ENCODE measurements at regions not wholly inside any gene's neighbourhood (a gene's known extent, or its start where the extent isn't known, plus 50 kb on each side); places are given as distances from the start of the nearest gene placed in this dataset.
A peak's percentile ranks its signal among the peaks of the same experiment; 100 is the strongest.

DNA sequence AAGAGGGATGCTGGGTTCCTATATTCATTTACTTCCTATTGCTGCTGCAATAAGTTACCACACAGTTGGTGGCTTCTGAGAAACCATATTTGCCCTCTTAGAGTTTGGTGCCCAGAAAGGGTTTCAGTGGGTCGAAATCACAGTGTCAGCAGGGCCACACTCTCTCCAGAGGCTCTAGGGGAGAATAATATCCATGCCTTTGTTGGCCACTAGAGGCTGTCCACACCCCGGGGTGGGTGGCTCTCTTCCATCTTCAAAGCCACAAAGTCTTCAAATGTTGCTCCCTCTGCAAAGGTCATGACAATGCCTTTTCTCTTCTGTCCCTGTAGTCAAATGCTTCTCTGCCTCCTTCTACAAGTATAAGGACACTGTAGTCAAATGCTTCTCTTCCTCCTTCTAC lies 989.4 kb downstream of the CCSER2 start:
- peak; percentile 16 for DNase-seq (ENCODE audit: low read depth)
- no peak overlapping the region for H3K4me3 ChIP-seq (ENCODE audit: low read depth, low read length)
- TF ChIP-seq, protein P1, sequence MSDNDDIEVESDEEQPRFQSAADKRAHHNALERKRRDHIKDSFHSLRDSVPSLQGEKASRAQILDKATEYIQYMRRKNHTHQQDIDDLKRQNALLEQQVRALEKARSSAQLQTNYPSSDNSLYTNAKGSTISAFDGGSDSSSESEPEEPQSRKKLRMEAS (IDR thresholded peaks at IDR 0.05; ENCODE audit: low read depth, low read length), result no peak
- TF ChIP-seq MYC (IDR thresholded peaks at IDR 0.05; ENCODE audit: low read depth, low read length) (no peak), POLR2A (IDR thresholded peaks at IDR 0.05; ENCODE audit: extremely low read depth, insufficient read length) (no peak)
- TF ChIP-seq, protein P2, sequence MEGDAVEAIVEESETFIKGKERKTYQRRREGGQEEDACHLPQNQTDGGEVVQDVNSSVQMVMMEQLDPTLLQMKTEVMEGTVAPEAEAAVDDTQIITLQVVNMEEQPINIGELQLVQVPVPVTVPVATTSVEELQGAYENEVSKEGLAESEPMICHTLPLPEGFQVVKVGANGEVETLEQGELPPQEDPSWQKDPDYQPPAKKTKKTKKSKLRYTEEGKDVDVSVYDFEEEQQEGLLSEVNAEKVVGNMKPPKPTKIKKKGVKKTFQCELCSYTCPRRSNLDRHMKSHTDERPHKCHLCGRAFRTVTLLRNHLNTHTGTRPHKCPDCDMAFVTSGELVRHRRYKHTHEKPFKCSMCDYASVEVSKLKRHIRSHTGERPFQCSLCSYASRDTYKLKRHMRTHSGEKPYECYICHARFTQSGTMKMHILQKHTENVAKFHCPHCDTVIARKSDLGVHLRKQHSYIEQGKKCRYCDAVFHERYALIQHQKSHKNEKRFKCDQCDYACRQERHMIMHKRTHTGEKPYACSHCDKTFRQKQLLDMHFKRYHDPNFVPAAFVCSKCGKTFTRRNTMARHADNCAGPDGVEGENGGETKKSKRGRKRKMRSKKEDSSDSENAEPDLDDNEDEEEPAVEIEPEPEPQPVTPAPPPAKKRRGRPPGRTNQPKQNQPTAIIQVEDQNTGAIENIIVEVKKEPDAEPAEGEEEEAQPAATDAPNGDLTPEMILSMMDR (IDR thresholded peaks at IDR 0.05; ENCODE audit: low read depth, low read length), result peak; percentile 48

DNA sequence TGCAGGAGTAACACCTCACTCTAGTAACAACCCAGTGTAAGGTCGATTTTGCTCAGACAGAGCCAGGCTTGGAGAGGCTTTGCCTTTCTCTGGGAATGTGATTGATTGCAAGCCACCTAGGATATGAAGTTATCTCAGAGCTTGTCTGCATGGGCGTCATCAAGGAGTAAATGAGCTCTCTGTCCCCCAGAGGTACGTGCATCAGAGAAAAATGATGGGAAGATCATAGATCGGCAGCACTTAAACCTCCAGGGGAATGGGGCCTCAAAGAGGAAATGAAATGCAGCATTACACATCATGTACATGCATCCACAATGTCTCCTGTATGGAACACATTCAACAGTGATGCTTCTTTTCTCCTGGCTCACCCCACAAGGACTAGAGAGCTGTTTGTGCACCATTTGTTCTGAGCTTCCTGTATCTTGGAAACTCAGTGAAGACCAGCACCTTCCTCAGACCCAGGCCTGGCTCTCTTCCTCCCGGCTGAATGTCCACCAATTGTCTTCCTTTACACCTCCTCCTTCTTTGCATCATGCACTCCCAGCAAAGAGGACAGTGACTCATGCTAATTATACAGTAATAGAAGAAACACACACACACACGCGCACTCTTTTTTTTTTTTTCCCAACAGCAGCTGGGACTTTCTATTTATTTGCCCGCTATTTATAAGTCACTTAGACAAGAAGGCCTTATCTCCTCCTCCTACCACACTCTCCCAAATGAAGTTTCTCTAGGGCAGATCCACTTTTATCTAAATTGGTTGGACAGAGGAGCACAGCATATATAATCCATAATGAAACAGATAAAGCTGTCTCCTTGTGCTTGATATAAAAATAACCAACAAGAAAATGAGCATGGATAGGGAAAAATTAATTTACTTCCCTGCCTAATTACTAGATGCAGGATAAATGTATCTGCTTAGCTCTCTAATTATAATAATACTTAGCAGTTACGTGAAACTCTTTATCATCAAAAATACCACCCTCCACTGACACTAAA lies 990.7 kb downstream of the CCSER2 start:
- DNase-seq (ENCODE audit: low read depth), result no peak
- no peak overlapping the region for H3K4me3 ChIP-seq (ENCODE audit: low read depth, low read length)
- TF ChIP-seq MYC (IDR thresholded peaks at IDR 0.05; ENCODE audit: low read depth, low read length), result no peak
- no peak for TF ChIP-seq POLR2A (IDR thresholded peaks at IDR 0.05; ENCODE audit: extremely low read depth, insufficient read length)
- TF ChIP-seq, protein P2 (IDR thresholded peaks at IDR 0.05; ENCODE audit: low read depth, low read length), result no peak
- TF ChIP-seq, protein P1 (IDR thresholded peaks at IDR 0.05; ENCODE audit: low read depth, low read length), result no peak

DNA sequence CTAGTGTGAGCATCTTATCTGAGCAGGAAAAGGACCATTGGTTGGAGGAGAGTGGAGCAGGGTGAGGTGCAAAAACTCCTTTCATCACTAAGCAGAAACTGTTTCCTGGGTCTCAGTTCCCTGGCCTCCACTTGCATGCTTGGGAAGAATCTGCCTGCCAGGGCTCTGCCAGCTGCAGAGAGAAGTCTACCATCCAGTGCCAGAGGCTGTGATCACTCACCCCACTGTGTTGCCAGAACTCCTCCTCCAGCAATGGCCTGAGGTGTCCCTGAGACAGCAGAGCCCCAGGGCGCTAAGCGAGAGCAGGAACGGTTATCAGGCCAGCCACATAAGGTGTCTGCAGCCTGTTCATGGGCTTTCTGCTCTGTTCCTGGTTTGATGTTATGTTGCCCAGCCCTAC lies 991.4 kb downstream of the CCSER2 start:
- no peak overlapping the region for H3K4me3 ChIP-seq (ENCODE audit: low read depth, low read length)
- TF ChIP-seq POLR2A (IDR thresholded peaks at IDR 0.05; ENCODE audit: extremely low read depth, insufficient read length), result no peak
- TF ChIP-seq, protein P2 (IDR thresholded peaks at IDR 0.05; ENCODE audit: low read depth, low read length), result no peak
- TF ChIP-seq, protein P1 (IDR thresholded peaks at IDR 0.05; ENCODE audit: low read depth, low read length), result no peak
- TF ChIP-seq MYC (IDR thresholded peaks at IDR 0.05; ENCODE audit: low read depth, low read length), result no peak
- DNase-seq (ENCODE audit: low read depth), result no peak

DNA sequence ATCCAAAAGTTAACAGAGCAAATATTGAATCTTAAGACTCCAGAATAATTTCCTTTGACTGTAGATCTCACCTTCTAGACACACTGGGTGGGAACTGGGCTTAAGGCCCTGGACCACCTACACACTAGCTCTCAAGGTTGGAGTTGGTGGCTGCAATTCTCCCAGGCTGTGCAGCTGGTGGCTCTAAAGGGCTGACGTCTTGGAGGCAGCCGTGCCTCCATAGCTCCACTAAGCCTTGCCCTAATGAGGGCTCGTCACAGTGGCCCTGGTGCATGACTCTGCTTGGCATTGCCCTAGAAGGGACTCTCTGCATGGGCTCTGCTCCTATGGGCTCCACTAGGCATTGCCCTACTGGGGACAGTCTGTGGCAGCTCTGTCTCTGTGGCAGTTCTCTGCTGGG lies 1005.2 kb downstream of the CCSER2 start:
- no peak overlapping the region for H3K4me3 ChIP-seq (ENCODE audit: low read depth, low read length)
- TF ChIP-seq MYC (IDR thresholded peaks at IDR 0.05; ENCODE audit: low read depth, low read length), result no peak
- no peak for TF ChIP-seq POLR2A (IDR thresholded peaks at IDR 0.05; ENCODE audit: extremely low read depth, insufficient read length)
- TF ChIP-seq, protein P2 (IDR thresholded peaks at IDR 0.05; ENCODE audit: low read depth, low read length), result no peak
- TF ChIP-seq, protein P1 (IDR thresholded peaks at IDR 0.05; ENCODE audit: low read depth, low read length), result no peak
- no peak for DNase-seq (ENCODE audit: low read depth)

DNA sequence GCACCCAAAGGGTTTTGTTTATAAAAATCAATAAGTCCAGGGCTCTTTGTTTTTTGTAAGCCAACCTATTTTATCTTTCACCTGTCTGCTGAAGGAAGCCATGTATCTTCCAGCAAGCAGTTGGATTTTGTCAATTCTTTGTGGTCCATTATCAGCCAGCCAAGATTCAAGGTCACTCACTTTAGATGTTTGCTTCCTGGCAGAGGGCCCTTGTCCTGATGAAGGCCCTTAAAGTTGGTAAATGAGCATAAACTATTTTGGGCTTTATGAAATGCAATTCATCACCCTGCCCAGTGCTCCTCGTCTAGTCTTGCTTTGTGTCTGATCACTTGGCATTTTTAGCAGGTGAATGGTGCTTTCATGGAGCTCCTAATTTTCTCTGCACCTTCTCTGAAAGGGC lies 1004.2 kb downstream of the GRID1 start:
- DNase-seq (ENCODE audit: low read depth), result no peak

More for the DNA sequence above, 1004.2 kb downstream of the GRID1 start:
- H3K4me3 ChIP-seq (ENCODE audit: low read depth, low read length), result no peak overlapping the region
- TF ChIP-seq POLR2A (IDR thresholded peaks at IDR 0.05; ENCODE audit: extremely low read depth, insufficient read length) (no peak), MYC (IDR thresholded peaks at IDR 0.05; ENCODE audit: low read depth, low read length) (no peak)
- TF ChIP-seq, protein P1 (IDR thresholded peaks at IDR 0.05; ENCODE audit: low read depth, low read length), result no peak
- TF ChIP-seq, protein P2 (IDR thresholded peaks at IDR 0.05; ENCODE audit: low read depth, low read length), result no peak
